ENCODE measurements at regions not wholly inside any gene's neighbourhood (a gene's known extent, or its start where the extent isn't known, plus 50 kb on each side); places are given as distances from the start of the nearest gene placed in this dataset.

GRCh38 chr2:869357-869871, 81.2 kb upstream of the SNTG2 start:
- TF ChIP-seq CTCF (IDR thresholded peaks at IDR 0.05) = no peak

GRCh38 chr2:867296-867695, 83.4 kb upstream of the SNTG2 start:
- no peak for TF ChIP-seq CTCF (IDR thresholded peaks at IDR 0.05)

GRCh38 chr2:866887-867286, 83.8 kb upstream of the SNTG2 start:
- no peak for TF ChIP-seq CTCF (IDR thresholded peaks at IDR 0.05)

GRCh38 chr2:866009-866680, 84.5 kb upstream of the SNTG2 start:
- TF ChIP-seq CTCF (IDR thresholded peaks at IDR 0.05) = no peak

- no peak for TF ChIP-seq CTCF (IDR thresholded peaks at IDR 0.05)
These were observed 86.0 kb upstream of the SNTG2 start for GRCh38 chr2:864501-865106.

GRCh38 chr2:863732-864450, 86.8 kb upstream of the SNTG2 start:
- no peak for TF ChIP-seq CTCF (IDR thresholded peaks at IDR 0.05)

- no peak for TF ChIP-seq CTCF (IDR thresholded peaks at IDR 0.05)
These were observed 87.8 kb upstream of the SNTG2 start for GRCh38 chr2:862731-863466.
